Tibial nerve (tissue), 4 donors: ENCODE measurements at regions not wholly inside any gene's neighbourhood (a gene's known extent, or its start where the extent isn't known, plus 50 kb on each side); places are given as distances from the start of the nearest gene placed in this dataset.

Experiments used
- CTCF ChIP-seq, 5 experiments: fragments of 200-600 bp in 3 of 5; fragments of 450-650 bp in 2 of 5; sonication (generic) in 3 of 5; IDR thresholded peaks; one replicate each; pipeline ENCODE4 v1.5.1; 2016 to 2019; ENCODE audit warnings: antibody characterized with exemption in 5 of 5, mild to moderate bottlenecking in 3 of 5, moderate library complexity in 2 of 5
- EP300 ChIP-seq, 2 donors: sonication (generic); formaldehyde crosslinking; IDR thresholded peaks; one replicate each; pipeline ENCODE4 v1.6.1; 2017; ENCODE audit warnings: antibody characterized with exemption in 2 of 2, mild to moderate bottlenecking in 1 of 2
- POLR2A ChIP-seq, 2 donors: fragments of 450-650 bp; IDR thresholded peaks; one replicate each; pipeline ENCODE4 v1.6.1; 2017; ENCODE audit warnings: antibody characterized with exemption in 2 of 2, mild to moderate bottlenecking in 2 of 2, moderate library complexity in 2 of 2

- TF ChIP-seq CTCF (IDR thresholded peaks at IDR 0.05) (no peak), EP300 (IDR thresholded peaks at IDR 0.05) (no peak), POLR2A (IDR thresholded peaks at IDR 0.05) (no peak)
Measured at GRCh38 chr4:135948797-135949196, 1583.5 kb downstream of the PCDH18 start.
